Keratinocyte (primary cell): ENCODE measurements at regions not wholly inside any gene's neighbourhood (a gene's known extent, or its start where the extent isn't known, plus 50 kb on each side); places are given as distances from the start of the nearest gene placed in this dataset.

Experiments used
- DNase-seq: peaks from one replicate; pipeline ENCODE4 v3.0.0-alpha.2; 2011; ENCODE audit warnings: low read depth, missing footprints, low spot score
- FAIRE-seq: peaks from 2 replicates; lab custom pipeline; 2011; peaks lifted over from hg19 to GRCh38; lab: Jason Lieb, UNC
- H2AFZ ChIP-seq: 2 replicates; pipeline ENCODE4 v1.6.0; 2012; ENCODE audit warnings: low read length, control low read depth, inconsistent platforms; ENCODE audit not compliant: control insufficient read depth
- H3K27ac ChIP-seq: 2 replicates; pipeline ENCODE4 v1.5.1; 2011; ENCODE audit warnings: low read length; ENCODE audit not compliant: control insufficient read depth, insufficient read depth
- H3K27me3 ChIP-seq: 3 replicates; pipeline ENCODE4 v1.6.0; 2011; ENCODE audit warnings: low read length; ENCODE audit not compliant: control insufficient read depth, insufficient read depth; ENCODE audit errors: extremely low read depth
- H3K36me3 ChIP-seq, 2 experiments: 2 replicates in 1 of 2; 3 replicates in 1 of 2; pipeline ENCODE4 v1.5.1; 2011; ENCODE audit warnings: low read length in 2 of 2, mild to moderate bottlenecking in 1 of 2; ENCODE audit not compliant: control insufficient read depth in 2 of 2, insufficient read depth in 2 of 2; ENCODE audit errors: extremely low read depth in 1 of 2
- H3K4me1 ChIP-seq: 3 replicates; pipeline ENCODE4 v1.5.1; 2011; ENCODE audit warnings: low read length; ENCODE audit not compliant: control insufficient read depth, insufficient read depth; ENCODE audit errors: extremely low read depth
- H3K4me2 ChIP-seq: 3 replicates; pipeline ENCODE4 v1.6.0; 2011; ENCODE audit warnings: low read depth, low read length; ENCODE audit not compliant: control insufficient read depth, insufficient read depth; ENCODE audit errors: extremely low read depth
- H3K4me3 ChIP-seq, 3 experiments: fragments of 200-600 bp in 1 of 3; sonication (generic) in 1 of 3; 2 replicates in 2 of 3; 3 replicates in 1 of 3; pipeline ENCODE4 v1.5.1; 2011 to 2016; ENCODE audit warnings: low read length in 3 of 3, mild to moderate bottlenecking in 3 of 3, control low read depth in 2 of 3, inconsistent platforms in 1 of 3, low read depth in 1 of 3, mixed read lengths in 1 of 3, mixed run types in 1 of 3, moderate library complexity in 1 of 3; ENCODE audit not compliant: control insufficient read depth in 2 of 3, insufficient read depth in 2 of 3; ENCODE audit errors: extremely low read depth in 1 of 3
- H3K79me2 ChIP-seq: 2 replicates; pipeline ENCODE4 v1.6.0; 2012; ENCODE audit warnings: low read length; ENCODE audit not compliant: control insufficient read depth, insufficient read depth
- H3K9ac ChIP-seq: 3 replicates; pipeline ENCODE4 v1.6.0; 2011; ENCODE audit warnings: low read length; ENCODE audit not compliant: control insufficient read depth, insufficient read depth; ENCODE audit errors: extremely low read depth
- H3K9me1 ChIP-seq: 3 replicates; pipeline ENCODE4 v1.6.0; 2011; ENCODE audit warnings: low read length; ENCODE audit not compliant: control insufficient read depth, insufficient read depth; ENCODE audit errors: extremely low read depth
- H3K9me3 ChIP-seq: 2 replicates; pipeline ENCODE4 v1.5.1; 2012; ENCODE audit warnings: low read depth, low read length; ENCODE audit not compliant: control insufficient read depth
- H4K20me1 ChIP-seq: 3 replicates; pipeline ENCODE4 v1.6.0; 2011; ENCODE audit warnings: low read length; ENCODE audit not compliant: control insufficient read depth, insufficient read depth; ENCODE audit errors: extremely low read depth
- EZH2 ChIP-seq: IDR thresholded peaks from one replicate; pipeline ENCODE4 v1.6.1; 2012; ENCODE audit warnings: inconsistent platforms, mild to moderate bottlenecking, low read length, moderate library complexity
- dilution Hi-C: fragments of 300-500 bp; cut with MboI; formaldehyde crosslinking; loops from one replicate; pipeline ENCODE4 v1.7.0; 2020; ENCODE audit warnings: low sequenced_read_pairs; ENCODE audit not compliant: extremely low pct_ligation_motif_present
- TF ChIP-seq, protein P1 (sequence below), 3 experiments: IDR thresholded peaks in 1 of 3; conservative IDR thresholded peaks in 1 of 3; optimal IDR thresholded peaks in 1 of 3; 2 replicates in 2 of 3; 3 replicates in 1 of 3; pipeline versions ENCODE3 to v1.5.1; 2011; ENCODE audit warnings: low read length in 3 of 3, mild to moderate bottlenecking in 3 of 3, moderate library complexity in 2 of 3, control low read depth in 1 of 3, inconsistent platforms in 1 of 3; ENCODE audit not compliant: insufficient read depth in 2 of 3; ENCODE audit errors: extremely low read depth in 1 of 3

DNA sequence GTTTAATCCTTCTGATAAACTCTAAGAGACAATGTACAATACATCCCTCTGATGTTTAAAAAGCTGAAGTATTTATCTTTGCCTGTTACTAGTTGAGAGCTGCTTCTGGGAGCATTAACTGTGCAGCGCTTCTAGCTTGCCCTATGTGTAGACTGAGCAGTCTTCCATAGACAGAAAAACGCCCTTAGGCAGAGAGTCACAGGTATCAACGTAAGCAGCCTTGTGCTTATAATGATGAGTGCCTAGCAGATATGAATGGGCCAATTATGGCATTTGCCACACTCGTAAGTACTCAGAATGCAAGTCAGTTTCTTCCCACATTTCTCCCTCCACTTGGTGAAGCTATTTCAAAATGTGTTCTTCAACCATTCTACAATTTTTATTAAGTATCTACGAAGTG is 731.1 kb upstream of the SLC8A1 start:
- Histone ChIP-seq H3K9me3 (no peaks in the 10 kb centered on the region), H3K9me1 (no peaks in the 10 kb centered on the region), H4K20me1 (no peaks in the 10 kb centered on the region), H3K4me3 (no peak overlapping the region), H3K27ac (no peak overlapping the region), H3K79me2 (no peaks in the 10 kb centered on the region), H3K4me2 (no peak overlapping the region), H3K27me3 (no peaks in the 10 kb centered on the region), H2AFZ (no peak overlapping the region), H3K36me3 (no peaks in the 10 kb centered on the region), H3K4me1 (no peaks in the 10 kb centered on the region), H3K9ac (no peak overlapping the region)
- FAIRE-seq = no peak
- dilution Hi-C loops = no loop called here
- no peak for DNase-seq
- no peak for TF ChIP-seq EZH2
- TF ChIP-seq, protein P1, sequence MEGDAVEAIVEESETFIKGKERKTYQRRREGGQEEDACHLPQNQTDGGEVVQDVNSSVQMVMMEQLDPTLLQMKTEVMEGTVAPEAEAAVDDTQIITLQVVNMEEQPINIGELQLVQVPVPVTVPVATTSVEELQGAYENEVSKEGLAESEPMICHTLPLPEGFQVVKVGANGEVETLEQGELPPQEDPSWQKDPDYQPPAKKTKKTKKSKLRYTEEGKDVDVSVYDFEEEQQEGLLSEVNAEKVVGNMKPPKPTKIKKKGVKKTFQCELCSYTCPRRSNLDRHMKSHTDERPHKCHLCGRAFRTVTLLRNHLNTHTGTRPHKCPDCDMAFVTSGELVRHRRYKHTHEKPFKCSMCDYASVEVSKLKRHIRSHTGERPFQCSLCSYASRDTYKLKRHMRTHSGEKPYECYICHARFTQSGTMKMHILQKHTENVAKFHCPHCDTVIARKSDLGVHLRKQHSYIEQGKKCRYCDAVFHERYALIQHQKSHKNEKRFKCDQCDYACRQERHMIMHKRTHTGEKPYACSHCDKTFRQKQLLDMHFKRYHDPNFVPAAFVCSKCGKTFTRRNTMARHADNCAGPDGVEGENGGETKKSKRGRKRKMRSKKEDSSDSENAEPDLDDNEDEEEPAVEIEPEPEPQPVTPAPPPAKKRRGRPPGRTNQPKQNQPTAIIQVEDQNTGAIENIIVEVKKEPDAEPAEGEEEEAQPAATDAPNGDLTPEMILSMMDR (optimal IDR thresholded peaks at IDR 0.05 in 1 of 3, IDR thresholded peaks at IDR 0.05 in 1 of 3, conservative IDR thresholded peaks at IDR 0.05 in 1 of 3; ENCODE audit: extremely low read depth in 1 of 3, insufficient read depth in 2 of 3, low read length in 3 of 3) = no peak

DNA sequence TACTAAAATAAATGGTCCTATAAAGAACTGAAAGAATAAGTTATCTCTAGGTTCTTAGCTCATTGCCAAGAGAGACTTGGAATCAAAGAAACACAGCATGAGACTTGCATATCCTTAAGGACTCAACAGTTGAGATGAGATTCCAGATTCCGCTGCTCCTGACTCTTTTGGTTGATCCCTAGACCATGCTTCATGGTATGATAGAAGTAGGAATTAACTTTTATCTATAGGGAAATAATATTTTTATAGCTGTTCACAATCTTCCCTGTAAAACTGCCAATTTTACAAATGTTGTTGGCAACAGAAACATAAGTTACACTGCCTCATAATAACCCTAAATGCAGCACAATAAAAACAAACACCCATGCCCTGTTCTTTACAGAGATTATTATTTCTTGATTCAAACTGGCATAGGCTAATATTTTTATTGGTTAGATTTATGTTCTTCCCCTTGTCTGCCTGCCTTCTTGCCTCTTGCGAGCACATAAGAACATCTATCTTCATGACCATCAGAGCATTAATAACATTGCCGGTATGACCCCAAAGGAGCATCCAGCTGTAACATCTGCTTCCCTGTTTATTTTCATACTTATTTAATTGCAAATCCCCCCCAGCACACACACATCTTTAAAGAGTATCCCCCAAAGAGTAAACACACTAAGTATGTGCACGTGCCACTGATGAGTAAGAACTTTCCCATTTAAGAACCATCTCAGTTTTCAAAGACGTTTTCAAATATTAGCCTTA is 735.7 kb upstream of the SLC8A1 start:
- Histone ChIP-seq H3K9me1 (no peaks in the 10 kb centered on the region), H3K79me2 (no peaks in the 10 kb centered on the region), H3K27ac (no peak overlapping the region), H3K9ac (no peak overlapping the region), H4K20me1 (no peaks in the 10 kb centered on the region), H2AFZ (no peak overlapping the region), H3K27me3 (no peaks in the 10 kb centered on the region), H3K4me2 (no peak overlapping the region), H3K36me3 (no peaks in the 10 kb centered on the region), H3K9me3 (no peaks in the 10 kb centered on the region), H3K4me1 (no peaks in the 10 kb centered on the region), H3K4me3 (no peak overlapping the region)
- dilution Hi-C loops = no loop called here
- TF ChIP-seq, protein P1 (optimal IDR thresholded peaks at IDR 0.05 in 1 of 3, IDR thresholded peaks at IDR 0.05 in 1 of 3, conservative IDR thresholded peaks at IDR 0.05 in 1 of 3; ENCODE audit: extremely low read depth in 1 of 3, insufficient read depth in 2 of 3, low read length in 3 of 3) = no peak
- no peak for TF ChIP-seq EZH2
- FAIRE-seq (no peak), DNase-seq (no peak)
